GM19043 (cell line): ENCODE measurements at regions not wholly inside any gene's neighbourhood (a gene's known extent, or its start where the extent isn't known, plus 50 kb on each side); places are given as distances from the start of the nearest gene placed in this dataset.

Experiments
- ATAC-seq: cut with Tn5 transposase; IDR thresholded peaks from one replicate; pipeline ENCODE4 v1.9.1; 2021; ENCODE audit warnings: low read depth; ENCODE audit not compliant: unreplicated experiment

- ATAC-seq = no peak
These were observed 111.3 kb upstream of the SLC44A3 start for GRCh38 chr1:94708811-94709210.

DNA sequence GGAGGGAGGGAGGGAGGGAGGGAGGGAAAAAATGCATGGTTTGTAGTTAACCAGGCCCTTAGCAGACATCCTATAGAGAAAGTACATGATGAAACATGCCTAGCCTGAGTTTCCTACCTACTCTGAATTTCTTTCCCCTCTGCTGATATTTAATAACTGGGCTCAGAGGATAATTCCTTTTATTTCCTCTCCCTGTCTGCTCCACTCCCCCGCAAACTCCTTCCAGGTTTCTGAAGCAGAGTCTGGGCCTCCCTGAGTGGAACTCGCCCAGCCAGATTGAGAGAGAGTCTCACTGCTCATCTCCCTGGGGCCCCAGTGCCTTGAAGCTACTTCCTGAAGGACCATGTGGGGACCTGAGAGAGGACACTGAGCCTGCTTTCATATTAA is 111.9 kb upstream of the SLC44A3 start:
- ATAC-seq = no peak

DNA sequence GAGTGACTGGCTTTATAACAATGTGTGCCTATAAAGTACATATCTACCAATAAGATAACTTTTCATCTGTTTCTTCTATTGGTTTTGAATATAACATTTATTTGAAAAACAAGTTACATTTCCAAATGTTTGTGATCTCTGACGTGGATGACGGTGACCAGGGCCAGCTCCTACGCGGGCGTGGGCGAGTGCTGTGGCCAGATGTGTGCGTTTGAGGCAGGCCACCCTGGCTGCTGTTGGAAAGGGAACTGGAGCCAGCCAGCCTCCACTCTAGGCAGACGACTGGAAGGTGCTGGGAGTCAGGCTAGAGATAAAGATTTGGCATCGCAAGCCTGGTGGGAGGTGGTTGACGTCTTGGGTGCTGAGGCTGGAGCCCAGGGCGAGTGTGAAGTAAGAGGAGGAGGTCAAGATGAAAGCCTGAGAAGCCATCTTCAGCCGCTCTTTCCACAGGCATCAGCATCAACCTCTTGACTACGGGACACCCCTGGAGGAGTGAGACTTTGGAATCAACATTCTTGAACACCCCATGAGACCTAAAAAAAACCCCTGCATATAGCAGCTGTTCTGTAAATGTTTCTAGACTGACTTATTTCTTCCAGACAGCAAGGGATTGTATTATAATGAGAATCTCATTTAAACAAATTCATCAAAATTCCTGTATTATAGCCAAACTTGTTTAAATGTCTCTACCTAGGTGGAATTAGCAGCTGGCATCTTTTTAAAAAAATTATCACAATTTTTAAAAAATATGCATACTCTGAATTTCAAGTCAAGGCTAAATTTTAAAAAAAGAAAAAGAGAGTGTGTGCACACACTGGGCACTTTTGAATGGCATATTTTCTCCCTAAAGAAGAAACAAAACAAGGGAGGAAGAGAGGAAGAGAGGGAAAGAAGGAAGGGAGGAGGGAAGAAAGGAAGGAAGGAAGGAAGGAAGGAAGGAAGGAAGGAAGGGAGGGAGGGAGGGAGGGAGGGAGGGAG is 112.5 kb upstream of the SLC44A3 start:
- no peak for ATAC-seq

- no peak for ATAC-seq
These were observed 117.7 kb upstream of the SLC44A3 start for GRCh38 chr1:94702442-94702815.

DNA sequence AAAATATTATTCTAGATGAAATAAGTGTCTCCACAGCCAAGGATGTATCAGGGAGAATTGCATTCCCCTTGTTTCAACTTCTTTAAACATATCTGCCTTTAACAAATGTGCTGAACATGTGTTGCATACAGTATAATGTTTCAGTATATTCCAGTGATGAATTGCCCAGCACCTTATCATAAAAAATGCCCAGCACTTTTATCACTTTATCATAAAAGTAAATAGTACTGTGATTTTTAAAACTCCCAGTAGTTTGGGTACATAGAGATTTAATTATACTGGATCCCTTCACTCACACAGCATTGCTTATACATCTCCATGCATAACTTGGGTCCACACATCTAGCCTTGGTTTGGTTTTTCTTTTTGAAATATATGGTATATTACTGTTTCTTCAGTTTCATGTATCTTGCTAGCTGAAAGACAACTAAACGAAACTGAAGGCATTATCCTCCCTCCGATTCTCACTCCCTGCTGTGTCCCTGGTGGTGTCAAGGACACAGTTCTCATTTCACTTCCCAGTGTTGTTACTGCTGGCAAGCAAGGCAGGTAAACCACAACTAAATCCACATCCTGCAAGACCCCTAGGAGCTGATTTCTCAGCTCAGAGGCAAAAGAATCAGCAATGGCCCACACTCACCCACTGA is 118.2 kb upstream of the SLC44A3 start:
- ATAC-seq = no peak

- no peak for ATAC-seq
These were observed 121.2 kb upstream of the SLC44A3 start for GRCh38 chr1:94698759-94699502.

- no peak for ATAC-seq
These were observed 121.8 kb upstream of the SLC44A3 start for GRCh38 chr1:94698356-94698755.

DNA sequence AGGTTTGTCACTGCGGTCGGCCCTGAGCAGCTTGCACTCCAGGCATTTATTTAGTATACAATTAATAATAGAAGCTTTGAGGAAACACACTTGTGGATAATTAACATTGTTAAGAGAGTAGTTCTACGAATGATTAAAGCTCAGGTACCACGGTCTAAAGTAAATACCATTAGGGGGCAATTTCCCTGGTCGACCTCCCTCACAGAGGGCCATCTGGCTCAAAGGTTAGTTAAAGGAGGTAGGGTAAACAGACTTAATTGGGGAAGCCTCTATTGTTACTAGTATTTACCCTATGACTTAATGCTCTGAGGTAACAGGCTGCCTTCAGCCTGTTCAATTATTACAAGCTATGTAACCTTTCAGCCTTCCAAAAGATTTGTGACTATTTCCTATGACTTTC is 122.3 kb upstream of the SLC44A3 start:
- ATAC-seq = no peak

DNA sequence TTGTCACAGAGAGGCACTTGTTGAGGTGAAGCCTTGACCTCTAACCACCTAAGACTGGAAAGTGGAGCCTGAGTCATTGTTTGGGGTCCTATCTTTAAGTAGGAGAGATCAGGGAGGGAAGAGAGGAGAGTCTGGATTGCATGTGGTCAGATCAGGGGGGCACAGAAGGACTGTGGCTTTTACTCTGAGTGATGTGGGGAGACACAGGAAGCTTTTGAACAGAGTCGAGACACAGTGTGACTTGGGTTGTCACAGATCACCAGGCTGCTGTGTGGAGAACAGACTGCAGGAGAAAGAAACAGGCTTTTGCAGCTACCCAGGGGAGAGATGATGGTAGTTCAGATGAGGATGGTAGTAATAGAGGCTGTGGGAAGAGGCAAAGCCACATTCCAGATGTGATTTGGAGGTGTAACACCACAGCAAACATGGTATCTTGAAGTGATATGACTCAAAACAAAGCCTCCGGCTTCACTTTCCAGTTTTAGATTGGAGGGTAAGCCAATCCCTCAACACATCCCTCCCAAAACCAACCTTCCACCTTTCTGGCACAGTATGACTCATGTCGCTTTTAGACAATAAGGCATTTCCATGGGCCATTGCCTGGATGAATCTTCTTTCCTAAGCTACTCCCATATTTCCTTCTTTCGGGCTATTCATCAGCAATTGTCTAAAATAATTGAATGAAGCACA is 125.8 kb upstream of the SLC44A3 start:
- no peak for ATAC-seq

DNA sequence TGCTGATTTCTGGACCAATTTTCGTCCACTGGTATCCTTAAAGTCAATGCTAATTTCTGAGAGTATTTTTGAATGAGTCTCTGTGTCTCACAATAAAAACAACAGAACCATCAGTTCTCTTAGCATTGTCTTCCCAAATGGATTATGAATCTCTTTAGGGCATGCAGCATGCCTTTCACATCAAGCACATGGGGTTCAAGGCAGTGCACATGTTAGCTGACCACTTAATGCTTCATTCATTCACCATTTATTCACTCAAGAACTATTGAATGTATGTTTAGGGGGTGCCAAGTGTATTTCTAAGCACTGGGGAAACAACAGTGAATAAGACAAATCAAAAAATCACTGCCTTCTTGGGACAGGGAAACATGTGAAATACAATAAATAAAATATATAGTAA is 126.7 kb upstream of the SLC44A3 start:
- ATAC-seq = no peak

GRCh38 chr1:94693029-94693428 is 127.1 kb upstream of the SLC44A3 start:
- ATAC-seq = no peak

- ATAC-seq = no peak
These were observed 131.5 kb upstream of the SLC44A3 start for GRCh38 chr1:94688646-94689045.

GRCh38 chr1:94686882-94687281 is 133.3 kb upstream of the SLC44A3 start:
- no peak for ATAC-seq

DNA sequence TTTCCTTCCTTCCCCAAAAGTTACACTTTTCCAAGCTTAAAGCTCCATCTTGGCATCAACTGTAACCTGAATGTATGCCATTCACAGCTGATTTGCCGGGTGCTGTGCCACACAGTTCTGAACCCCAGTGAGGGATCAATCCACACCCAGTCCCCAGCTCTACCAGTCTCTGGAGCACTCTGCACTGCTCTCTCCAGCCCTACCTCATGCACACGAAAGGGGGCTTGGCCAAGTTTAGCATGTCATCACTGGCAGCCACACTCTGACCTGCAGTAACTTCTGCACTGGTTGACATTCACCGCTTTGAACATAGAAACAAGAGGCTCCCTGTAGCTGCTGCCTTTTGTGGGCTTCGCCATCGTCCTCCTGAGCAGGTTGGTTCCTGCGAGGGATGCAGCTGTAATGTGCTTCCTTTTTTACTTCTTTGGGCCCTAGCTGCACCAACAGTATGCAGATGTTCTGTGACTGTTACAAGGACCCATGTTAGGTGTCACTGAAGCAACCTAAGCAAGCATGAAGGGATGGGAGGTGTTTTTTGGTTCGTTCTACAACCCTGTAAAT is 135.4 kb upstream of the SLC44A3 start:
- ATAC-seq = no peak

DNA sequence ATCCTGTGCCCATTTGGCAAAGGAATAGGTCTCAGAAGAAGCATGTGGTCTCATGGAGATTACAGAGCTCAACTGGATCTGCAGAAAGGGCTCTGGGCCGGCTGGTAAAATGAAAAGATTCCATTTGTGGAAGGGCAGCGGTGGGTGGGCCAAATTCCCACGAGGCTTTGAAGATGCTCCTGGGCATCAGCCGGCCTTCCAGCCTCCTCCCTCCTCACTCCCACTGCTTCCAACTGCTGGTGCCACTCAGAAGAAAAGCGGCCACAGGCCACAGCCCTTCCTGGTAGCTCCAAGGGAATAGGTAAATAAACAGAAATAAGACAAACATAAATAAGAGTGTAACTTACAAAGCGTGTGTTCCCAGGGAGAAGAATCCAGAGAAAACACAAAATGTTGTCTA is 136.3 kb upstream of the SLC44A3 start:
- no peak for ATAC-seq

DNA sequence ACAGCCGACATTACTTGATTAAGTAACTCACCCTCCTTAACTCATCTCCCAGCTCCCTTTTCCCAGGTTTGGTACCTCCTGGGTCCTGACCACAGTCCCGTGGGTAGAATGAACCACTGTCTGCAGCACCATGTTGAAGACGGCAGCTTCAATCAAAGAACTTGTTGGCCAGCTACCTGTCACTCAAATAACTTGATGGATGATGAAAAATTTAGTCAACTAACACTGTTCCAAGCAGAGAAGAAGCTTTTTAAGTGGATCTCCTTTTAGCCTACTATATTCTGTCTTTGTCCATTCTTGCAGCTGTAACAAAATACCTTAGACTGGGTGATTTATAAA is 138.4 kb upstream of the F3 start:
- ATAC-seq = no peak

DNA sequence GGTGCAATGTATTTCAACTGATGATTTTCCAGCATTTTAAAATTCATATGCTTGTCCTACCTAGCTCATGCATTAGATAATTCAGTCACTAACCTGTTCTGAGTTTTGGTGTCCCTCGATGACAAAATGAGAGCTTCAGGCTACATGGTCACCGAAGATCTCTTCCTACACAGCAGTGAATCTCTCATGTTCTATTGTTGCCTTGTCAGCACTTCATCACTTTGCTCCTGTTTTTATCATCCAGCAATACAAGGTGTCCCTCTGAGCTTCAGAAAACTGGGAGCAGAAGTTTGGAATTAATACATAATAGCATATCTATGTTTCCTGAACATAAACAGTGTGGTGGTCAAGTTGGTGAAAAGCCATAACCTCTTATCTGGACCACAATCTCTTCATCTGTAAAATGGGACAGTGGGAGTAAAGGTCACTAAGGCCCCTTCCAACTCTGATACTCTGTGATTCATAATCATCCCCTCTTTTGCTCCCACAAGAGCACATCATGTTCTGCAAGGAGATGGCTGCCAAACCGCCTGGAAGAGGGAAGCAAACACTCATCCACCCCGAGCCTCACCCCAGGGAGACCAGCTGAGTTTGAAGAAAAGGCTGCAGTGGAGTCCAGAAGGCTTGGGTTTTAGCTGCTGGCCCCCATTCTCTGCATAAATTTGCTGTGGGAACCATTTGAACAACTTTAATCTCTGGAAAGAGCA is 137.9 kb upstream of the F3 start:
- ATAC-seq = no peak

DNA sequence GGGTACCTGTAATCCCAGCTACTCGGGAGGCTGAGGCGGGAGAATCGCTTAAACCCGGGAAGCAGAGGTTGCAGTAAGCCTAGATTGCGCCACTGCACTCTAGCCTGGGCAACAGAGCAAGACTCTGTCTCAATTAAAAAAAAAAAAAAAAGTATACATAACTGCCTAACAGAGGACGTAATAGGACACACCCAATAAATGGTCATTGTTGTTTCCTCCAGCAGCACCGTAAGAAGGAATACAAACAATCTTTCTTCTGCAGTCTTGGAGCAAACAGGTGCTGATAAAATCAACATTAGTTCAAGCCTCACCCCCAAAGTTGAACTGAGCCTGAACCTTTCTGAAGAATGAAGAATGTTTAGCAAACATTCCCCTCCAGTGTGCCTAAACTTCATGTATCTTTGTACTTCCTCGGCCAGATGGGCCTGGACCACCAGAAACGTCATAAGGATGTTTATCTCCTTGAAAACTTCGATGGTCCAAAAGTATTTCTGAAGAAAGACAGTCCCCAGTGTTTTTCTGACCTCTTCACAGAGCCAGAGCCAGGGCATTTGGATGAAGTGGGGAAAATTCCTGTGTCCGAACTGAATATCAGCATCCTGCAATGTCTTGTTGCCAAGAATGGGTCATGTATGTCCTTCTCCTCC is 136.8 kb upstream of the F3 start:
- no peak for ATAC-seq

DNA sequence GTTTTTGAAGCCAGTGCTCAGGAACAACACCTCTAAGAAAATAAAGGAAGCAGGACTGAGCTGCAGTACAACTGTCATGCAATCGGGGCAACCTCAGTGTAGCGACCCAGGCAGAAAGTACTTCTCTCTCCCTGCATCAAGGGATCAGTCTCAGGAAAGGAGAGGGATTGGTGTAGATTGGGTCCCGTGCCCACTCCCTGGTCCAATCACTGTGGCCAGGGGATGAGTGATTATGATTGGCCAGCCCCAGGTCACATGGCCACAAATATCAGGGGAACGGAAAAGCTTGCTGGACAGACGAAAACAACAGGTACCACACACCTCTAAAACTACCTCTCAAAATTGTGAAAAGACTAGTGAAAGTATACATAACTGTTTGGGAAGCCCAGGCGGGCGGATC is 136.2 kb upstream of the F3 start:
- no peak for ATAC-seq

GRCh38 chr1:94677087-94677486 is 135.5 kb upstream of the F3 start:
- no peak for ATAC-seq
